ENCODE measurements at regions not wholly inside any gene's neighbourhood (a gene's known extent, or its start where the extent isn't known, plus 50 kb on each side); places are given as distances from the start of the nearest gene placed in this dataset.
"Not testable (repeated sequence)": the region's sequence is repeated elsewhere in the genome, so short reads cannot be mapped to it uniquely, and the experiment has no call there.

DNA sequence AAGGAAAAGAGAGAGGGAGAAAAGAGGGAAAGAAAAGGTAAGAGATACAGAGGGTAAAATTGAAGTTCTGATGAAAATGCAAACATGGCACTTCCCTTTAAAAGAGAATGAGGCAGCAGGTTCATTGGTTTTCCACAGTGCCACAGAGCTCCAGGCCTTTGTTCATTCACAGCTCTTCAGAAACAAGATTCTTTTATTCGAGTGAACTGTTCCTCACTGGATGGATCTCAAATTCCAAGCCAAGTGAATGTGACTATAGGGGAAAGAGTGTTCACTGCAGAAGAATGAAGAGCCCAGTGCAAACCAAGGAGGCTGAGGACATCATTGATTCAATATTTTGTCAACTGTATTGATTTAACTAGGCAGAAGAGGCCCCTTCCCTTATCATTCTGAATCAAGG, 280.3 kb upstream of the PROK2 start:
- no peak for DNase-seq

DNA sequence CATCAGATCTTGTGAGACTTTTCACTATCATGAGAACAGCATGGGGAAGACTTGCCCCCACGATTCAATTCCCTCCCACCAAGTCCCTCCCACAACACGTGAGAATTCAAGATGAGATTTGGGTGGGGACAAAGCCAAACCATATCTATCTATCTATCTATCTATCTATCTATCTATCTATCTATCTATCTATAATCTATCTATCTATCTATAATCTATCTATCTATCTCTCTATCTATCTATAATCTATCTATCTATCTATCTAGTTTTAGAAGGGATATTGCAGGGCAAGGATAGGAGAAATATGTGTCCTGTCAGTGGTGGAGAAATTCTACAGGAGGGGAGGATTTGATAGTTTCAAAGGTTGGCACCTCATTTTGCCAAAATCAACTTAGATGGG, 279.8 kb upstream of the PROK2 start:
- DNase-seq: not testable (repeated sequence)

DNA sequence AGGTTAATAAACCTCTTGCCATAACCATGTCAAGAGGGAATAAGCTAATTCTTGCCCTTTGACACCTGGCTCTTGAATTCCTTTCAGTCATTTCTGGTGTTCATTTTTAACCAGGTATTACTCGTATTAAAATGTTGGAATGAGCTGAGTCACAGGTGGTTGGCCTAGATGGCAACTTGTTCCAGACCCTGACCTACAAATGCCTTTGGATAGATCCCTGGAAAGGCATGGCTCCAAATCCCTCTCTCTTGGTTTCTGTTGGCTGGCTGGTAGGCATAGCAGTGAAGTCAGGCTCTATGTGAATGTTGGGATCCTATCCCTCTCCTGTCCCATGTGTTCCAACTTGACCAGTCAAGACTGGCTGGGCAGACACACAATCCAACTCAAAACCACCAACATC, 277.1 kb upstream of the PROK2 start:
- DNase-seq: no peak

DNA sequence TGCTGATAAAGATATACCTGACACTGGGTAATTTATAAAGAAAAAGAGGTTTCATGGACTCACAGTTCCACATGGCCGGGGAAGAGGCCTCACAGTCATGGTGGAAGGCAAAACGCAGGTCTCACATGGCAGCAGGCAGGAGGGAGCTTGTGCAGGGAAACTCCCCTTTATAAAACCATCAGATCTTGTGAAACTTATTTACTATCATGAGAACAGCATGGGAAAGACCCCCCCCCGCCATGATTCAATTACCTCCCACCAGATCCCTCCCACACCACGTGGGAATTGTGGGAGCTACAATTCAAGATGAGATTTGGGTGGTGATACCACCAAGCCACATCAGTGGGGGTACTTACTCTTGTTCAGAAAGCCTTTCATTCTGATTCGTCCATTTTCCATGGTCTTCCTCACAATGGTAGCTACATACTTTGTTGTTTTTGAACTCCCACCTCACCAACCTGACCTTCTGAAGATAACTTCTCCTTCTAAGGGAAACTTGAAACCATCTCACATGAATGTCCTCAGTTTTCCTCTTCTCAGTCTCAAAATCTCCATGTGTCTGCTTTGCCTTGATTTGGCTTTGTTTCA, 275.6 kb upstream of the PROK2 start:
- DNase-seq: no peak

DNA sequence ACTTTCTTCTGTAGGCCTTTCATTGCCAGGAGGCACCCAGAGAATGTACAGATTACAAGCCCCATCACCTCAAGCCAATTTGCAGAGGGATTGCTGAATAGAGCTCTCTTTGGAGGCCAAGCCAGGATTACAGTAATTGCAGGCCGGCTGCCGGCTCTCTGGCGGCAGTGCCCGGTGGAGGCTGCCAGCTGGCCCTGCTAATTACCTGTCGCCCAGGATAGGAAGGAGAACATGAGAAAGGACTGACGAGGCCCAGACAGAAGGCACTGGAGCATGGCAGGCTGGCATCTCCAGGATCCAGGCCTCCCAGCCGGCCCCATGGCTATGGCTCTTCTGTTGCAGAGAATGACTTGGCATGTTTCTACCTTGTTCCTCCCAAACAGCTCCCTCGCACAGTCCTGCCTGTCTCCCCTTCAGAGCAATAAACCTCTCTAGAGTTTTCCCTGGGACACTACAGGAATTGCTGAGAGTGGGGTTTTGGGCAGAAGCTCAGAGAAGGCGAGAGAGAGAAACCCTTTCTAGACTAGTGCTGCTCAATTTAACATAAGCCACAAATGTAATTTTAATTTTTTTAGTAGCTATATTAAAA, 273.6 kb upstream of the PROK2 start:
- no peak for DNase-seq

DNA sequence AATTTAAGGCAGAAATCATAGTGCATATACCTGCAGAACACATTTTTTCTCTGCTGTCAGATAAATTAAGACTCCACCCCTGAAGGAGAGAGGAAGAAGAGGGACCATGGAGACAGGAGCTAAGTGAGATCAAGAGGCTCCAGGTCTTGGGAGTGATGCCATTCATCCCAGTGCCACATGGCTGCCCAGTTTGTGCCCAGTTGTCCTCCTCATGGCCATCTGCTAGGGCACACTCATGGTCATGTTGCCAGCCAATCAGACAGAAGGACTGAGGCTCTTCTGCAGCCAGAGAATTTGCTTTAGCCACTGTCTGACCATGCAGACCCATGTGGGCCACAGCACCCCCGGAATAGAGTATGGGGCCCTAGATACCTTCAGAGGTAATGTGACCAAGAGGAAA, 270.5 kb upstream of the PROK2 start:
- DNase-seq: no peak

DNA sequence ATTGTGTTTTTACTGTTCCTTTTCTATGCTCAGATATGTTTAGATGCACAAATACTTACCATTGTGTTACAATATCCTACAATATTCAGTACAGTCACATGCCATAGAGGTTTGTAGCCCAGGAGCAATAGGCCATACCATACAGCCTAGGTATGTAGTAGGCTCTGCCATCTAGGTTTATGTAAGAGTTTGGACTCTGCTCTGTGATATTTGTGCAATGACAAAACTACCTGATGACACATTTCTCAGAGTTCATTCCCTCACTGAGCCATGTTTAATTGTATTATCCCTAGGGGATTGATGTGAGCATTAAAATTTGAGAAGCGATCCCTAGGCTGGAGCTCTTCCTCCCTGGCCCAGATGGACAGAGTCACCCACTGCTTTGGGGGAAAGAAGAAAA, 270.0 kb upstream of the PROK2 start:
- DNase-seq: no peak

DNA sequence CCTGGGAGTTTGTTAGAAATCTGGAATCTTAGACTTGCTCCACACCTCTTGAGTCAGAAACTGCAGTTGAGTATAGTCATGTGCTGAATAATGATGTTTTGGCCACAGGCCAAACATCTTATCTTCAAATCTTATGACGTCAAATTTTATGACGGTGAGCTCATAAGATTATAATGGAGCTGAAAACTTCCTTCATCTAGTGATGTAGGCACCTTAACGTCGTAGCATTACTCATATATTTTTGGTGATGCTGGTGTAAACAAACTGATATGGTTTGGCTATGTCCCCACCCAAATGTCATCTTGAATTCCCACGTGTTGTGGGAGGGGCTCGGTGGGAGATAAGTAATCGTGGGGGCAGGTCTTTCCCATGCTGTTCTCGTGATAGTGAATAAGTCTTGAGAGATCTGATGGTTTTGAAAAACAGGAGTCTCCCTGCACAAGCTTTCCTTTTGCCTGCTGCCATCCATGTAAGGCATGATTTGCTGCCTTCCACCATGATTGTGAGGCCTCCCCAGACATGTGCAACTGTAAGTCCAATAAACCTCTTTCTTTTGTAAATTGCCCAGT, 268.0 kb upstream of the PROK2 start:
- no peak for DNase-seq

DNA sequence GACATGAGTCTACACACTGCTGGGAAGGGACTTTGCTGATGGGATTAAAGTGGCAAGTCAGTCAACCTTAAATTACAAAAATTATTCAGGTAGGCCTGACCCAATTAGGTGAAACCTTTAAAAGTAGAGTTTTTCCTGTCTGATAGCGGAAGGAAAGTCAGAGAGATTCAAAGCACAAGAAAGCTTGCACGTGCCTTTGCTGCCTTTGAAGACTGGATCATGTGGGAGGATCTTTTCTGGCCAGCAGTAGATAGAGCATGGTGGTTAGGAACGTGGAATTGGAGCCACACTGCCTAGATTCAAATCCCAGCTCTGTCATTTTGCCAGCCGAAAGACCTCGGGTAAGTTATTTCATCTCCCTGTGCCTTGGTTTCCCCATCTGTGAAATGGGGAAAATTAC, 265.8 kb upstream of the PROK2 start:
- no peak for DNase-seq

DNA sequence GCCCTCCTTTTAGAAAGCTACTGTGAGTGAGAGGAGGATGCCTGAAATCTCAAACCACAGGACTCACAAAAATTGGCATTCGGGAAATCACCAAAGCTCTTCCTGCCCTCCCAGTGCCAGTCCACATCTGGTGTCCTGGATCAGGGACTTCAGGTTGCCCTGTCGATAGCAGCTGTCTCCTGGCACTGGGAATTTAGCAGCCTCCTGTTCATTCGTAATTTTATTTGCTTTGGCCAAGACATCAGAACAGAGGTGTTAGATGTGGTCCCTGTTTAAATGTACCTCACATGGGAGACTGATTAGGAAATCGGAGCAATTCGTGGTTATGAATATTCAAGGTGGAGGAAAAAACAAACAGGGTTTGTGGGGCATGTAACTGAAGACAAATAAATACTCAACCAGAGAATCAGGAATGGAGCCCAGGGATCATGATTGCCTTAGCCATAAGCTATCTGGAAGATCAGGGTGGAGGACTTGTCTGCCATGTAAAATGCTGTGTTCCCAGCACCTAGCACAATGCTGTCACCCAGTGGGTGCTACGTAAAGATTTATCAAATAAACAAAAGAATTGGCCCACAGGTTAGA, 265.2 kb upstream of the PROK2 start:
- no peak for DNase-seq

DNA sequence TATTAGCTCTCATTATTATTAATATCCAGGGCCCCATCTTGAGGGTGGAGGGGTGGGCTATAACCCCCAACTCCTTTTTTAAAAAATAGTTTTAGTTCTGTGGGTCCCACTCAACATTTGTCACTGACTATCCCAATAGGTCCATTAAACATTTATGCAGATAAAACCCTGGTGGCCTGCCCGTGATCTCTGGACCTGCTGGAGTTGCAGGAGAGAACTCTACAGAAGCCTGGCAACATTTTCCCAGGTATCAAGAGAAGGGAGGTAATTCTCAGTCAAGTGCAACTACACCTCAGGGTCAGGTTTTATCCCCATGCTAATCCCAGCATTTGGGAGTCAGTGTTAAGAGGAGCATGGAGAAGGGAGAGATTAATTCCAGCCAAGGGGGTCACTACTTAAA, 264.4 kb upstream of the PROK2 start:
- no peak for DNase-seq

DNA sequence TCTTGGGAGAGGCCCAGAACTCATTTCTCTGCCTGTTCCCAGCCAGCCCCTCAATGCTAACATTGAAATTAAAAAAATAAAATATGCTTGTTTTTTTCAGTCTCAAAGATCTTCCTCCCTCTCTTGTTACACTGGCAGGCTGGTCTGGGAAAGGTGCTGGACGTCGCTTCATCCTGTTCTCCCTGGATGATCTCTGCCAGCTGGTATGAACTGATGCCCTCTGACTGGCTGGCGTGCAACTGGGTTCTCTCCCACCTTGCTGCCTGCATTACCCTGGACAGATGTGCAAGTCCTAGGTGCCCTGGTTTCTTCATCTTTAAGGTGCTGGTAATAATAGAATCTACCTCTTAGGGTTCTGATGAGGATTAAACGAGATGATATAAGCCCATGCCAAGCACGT, 263.9 kb upstream of the PROK2 start:
- no peak for DNase-seq

DNA sequence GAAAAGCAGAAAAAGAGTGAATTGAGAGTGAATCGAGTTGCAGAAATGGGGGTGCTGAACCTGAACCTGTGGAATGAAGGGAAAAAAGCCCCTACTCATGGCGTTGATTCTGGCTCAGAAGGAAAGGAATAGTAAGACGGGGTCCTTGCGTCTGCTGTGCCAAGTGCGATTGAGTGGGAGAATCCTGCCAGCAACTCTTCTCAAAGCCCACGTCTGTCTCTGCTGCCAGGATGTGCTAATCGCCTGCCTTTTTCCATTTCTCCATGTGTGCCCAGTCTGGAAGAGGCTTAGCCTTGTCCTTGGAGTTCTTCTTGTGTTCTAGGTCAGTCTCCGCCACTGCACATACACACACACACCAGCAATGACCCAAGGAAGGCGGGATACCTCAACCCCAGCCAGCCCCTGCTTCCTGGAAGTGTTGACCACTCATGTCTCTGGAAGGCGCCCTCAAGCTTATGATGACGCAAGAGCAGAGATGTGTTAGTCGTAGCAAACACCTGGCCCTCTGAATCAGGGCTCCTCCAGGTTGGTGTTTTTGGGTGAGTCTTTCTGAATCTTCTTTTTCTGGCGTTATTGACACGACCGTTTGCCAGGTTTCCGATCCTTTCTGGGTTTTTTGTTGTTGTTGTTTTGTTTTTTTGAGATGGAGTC, 262.4 kb upstream of the PROK2 start:
- no peak for DNase-seq

DNA sequence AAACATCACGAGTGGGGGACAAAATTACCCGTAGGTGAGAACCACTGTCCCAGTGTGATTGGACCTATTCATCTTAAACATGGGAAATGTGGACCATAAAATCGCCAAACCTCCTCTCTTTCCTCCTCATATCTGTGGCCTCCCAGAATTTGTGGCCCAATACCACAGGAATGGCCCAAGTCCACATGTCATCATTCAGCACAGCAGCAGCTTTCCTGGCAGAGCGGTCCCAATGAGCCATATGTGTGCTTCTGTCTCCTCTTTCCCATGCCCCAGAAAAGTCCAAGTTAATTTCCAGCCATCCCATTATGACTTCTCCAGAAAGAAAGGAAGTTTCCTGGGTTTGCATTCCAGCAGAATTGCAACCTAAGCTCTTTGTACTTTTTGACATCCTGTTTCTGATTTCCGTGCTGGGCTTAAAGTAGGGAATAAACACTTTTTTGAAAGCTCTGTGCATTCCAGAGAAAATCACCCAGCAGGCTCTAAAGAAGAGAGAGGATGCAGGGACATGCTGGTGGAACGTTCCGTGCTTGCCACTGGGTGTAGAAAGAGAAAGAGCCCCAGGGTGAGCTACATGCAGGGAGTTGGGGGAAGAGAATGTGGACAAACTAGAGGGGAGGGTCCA, 259.4 kb upstream of the PROK2 start:
- DNase-seq: peak in 1 of 2 donors; percentile 29

DNA sequence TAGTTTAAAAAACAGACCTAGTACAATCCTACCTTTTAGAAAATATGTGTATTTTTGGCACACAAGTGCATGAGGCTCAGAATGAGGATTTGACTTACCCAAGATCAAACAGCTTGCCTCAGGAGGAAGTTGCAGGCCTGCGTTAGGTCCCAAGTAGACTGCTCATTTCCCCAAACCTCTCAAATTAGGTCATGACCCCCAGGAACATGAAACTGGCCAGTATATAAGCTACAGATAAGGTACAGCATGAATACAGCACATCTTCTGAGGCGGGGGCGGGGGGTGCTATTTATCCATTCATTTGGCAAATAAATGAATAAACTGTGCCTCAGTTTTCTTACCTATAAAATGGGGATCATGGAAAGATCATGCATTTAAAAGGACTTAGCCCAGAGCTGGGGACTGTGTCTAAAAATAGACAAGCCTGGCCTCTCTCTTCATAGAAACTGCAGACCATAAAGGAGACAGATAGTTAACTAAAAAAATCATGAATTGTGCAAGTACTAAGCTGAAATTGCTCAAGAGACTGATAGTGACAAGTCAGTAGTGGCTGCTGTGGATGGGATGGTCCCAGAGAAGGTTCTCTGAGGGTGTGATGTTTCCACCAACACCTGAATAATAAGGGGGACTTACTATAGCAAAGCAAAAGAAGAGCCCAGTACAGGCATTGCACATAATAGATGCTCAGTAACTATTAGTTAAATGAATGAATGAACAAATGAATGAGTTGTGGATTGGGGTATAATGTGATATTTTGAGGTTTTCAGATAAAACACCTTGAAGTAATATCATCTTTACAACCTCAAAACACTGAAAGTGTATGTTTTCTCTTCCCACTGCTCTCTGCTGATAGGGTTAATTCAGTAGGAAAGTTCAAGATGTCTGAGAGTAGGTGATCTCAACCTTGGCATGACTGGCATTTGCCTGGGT, 258.5 kb upstream of the PROK2 start:
- DNase-seq: peak; percentile 81 to 84

DNA sequence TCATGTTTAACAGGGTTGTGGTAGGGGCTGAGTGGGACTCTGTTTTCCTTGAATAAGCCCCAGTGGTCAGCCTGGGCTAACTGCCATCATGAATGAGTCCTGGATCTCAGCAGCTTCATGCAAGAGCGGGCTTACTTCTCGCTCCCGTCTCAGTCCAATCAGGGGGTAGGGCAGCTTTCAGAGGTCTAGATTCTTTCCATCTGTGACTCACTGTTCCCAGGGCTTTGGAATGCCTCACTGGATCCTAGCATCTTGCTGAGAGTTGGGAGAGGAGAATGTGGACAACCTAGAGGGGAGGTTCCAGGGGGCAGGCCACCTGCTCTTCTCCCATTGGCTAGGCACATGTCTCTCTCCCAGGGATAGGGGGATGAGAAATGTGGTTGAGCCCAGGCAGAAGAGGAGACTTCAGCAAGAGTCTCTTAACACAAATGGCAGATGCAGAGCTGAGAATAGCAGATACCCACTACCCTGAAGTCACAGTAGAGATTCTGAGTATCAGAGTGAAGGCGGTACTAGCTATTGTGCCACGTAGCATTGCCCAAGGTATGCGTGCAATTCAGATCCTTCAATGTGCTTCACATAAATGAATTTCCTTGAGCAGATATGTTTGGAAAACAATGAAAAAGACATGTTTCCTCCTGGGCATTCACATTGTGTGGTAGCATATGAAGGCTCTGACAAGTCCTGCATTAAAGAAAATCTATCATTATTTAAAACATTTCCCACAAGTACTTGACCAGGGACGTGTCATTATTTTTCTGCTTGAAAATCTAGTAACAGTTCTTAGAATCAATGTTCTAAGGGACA, 257.7 kb upstream of the PROK2 start:
- peak; percentile 28 to 41 for DNase-seq

DNA sequence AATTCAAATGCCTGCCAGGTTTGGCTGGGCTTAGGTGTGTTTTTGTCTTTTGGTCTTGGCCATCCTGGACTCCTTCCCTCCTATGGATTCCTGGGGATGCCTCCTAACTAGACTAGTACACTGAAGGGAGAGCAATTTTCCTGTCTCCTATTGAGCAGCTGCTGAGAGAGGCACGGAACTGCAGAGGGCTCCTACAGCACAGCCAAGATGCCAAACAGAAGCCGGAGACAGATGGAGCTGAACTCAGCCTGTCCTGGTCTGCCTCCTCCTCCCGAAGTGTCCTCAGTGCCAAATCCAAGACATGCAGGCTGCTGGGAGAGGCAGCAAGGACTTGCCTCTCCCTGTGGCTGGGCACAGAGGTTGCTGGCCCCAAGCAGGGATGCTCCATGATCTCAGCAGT, 256.6 kb upstream of the PROK2 start:
- DNase-seq: no peak

DNA sequence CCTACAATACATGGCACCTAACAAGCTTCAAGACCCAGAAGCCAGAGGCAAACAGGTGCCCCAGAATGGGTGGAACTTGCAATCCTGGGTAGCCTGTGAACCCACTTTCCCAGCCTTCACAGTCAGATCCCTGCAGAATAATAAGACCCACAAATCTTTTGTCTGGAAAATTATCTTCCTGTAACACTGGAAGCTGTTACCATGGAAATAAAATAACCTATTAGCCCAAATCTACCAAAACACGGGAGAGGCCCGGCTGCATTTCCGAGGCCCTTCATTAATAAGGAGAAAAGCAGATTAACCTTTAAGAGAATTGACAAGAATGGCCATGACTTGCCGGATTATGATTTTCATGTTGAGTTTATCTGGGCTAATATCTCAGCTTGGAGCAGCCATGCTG, 256.1 kb upstream of the PROK2 start:
- DNase-seq: no peak

DNA sequence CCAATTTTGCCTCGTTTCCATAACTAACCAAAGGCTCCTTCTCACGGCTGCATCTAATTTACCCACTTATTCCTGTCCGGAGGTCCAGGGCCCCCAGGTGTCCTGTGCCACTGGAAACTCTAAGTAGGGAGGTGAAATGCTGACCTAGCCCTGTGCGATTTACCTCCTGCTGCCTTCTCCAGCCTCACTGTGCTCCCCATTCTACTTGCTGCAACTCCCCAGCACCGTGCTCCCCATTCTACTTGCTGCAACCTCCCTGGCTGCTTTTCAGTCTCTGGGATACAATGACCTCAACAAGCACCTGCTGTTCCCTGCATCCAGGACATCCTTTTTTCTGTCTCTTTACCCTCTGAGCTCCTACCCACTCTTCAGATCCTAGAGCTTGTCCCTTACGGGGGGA, 254.7 kb upstream of the PROK2 start:
- DNase-seq: no peak

DNA sequence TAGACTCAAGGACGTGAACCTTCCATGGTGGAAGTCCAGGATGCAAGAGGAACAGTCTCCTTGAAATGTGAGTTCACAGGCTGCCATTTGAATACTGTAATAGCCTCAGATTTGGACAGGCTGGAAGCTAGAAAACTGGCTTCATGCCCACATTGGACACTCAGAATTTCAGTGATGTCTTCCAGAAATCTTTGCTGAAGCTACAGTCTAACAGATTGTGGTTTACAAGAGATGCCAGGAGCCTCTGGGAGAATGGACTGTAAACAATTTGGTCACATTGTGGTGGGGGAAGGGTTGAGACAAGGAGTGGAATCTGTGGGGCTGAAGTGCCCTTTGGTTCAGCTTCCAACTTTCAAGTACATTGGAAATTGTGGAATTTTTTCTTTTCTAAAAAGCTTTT, 252.0 kb upstream of the PROK2 start:
- DNase-seq: no peak

DNA sequence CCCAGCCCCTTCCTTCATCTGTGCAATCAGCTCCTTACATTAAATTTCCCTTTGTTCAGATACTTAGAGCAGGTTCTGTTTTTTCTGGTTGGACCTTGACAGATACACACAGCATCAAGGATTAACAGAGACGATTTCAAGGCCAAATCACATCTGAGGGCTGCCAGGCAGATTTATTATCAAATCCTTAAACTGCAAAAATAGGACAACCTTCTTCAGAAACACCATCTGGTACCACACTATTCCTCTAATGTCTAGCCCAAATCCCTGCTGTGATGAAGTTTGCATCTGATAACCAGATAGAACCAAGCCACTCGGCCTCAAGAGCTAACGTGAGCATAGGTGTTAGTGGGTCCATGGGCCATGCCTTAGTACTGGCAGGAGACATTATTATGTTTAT, 250.7 kb upstream of the PROK2 start:
- no peak for DNase-seq

DNA sequence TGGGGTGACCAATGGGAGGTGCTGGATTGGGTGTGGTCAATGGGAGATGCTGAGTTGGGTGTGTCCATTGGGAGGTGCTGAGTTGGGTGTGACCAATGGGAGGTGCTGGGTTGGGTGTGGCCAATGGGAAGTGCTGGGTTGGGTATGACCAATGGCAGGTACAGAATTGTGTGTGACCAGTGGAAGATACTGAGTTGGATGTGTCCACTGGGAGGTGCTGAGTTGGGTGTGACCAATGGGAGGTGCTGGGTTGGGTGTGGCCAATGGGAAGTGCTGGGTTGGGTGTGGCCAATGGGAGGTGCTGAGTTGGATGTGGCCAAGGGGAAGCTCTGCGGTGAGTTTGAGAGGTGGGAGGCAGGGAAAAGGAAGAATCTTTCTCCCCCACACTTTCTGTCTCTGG, 250.0 kb upstream of the PROK2 start:
- DNase-seq: peak; percentile 32 to 79
